ENCODE measurements at regions not wholly inside any gene's neighbourhood (a gene's known extent, or its start where the extent isn't known, plus 50 kb on each side); places are given as distances from the start of the nearest gene placed in this dataset.

DNA sequence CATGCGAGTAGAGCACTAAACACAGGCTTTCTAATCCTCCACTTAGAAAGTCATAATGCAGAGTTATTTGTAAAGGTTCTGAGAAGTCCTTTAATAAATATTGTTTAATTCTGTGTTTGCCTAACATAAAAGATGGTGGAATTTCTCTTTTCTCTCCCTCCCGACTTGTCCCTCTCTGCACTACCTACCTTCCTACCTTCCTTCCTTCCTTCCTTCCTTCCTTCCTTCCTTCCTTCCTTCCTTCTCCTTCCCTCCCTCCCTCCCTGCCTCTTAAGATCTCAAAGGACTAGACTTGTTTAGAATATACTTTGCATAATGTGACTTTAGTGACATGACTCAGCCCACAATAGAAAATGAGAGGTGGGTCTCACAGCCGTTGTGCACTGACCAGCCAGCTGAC lies 156.3 kb upstream of the TAPT1 start:
- DNase-seq (ENCODE audit: low read depth in 2 of 2), result no peak
- Histone ChIP-seq H3K27ac (ENCODE audit: insufficient read depth, low read length) (no peak overlapping the region), H4K20me1 (ENCODE audit: control insufficient read depth, extremely low read depth, insufficient read depth, low read length) (no peaks in the 10 kb centered on the region), H3K4me1 (ENCODE audit: control insufficient read depth, extremely low read depth, insufficient read depth, low read length) (no peaks in the 10 kb centered on the region), H3K4me3 (replicated peaks in 1 of 4; ENCODE audit: control extremely low read depth in 1 of 4, insufficient read depth in 1 of 4, low read depth in 3 of 4, low read length in 4 of 4) (no peak overlapping the region), H3K9ac (ENCODE audit: insufficient read depth, low read length) (no peak overlapping the region), H2AFZ (ENCODE audit: low read length) (no peak overlapping the region), H3K79me2 (ENCODE audit: control insufficient read depth, insufficient read depth, low read length) (no peaks in the 10 kb centered on the region), H3K27me3 (ENCODE audit: control insufficient read depth, insufficient read depth, low read length) (no peaks in the 10 kb centered on the region), H3K9me3 (ENCODE audit: control insufficient read depth, insufficient read depth, low read depth, low read length) (no peaks in the 10 kb centered on the region), H3K4me2 (ENCODE audit: extremely low read depth, insufficient read depth, low read length) (no peak overlapping the region), H3K36me3 (ENCODE audit: control insufficient read depth, insufficient read depth, low read length) (no peaks in the 10 kb centered on the region)
- TF ChIP-seq, protein P1, sequence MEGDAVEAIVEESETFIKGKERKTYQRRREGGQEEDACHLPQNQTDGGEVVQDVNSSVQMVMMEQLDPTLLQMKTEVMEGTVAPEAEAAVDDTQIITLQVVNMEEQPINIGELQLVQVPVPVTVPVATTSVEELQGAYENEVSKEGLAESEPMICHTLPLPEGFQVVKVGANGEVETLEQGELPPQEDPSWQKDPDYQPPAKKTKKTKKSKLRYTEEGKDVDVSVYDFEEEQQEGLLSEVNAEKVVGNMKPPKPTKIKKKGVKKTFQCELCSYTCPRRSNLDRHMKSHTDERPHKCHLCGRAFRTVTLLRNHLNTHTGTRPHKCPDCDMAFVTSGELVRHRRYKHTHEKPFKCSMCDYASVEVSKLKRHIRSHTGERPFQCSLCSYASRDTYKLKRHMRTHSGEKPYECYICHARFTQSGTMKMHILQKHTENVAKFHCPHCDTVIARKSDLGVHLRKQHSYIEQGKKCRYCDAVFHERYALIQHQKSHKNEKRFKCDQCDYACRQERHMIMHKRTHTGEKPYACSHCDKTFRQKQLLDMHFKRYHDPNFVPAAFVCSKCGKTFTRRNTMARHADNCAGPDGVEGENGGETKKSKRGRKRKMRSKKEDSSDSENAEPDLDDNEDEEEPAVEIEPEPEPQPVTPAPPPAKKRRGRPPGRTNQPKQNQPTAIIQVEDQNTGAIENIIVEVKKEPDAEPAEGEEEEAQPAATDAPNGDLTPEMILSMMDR (conservative IDR thresholded peaks at IDR 0.05 in 1 of 2, IDR thresholded peaks at IDR 0.05 in 1 of 2; ENCODE audit: low read depth in 1 of 2, low read length in 2 of 2), result no peak
- no peak for TF ChIP-seq EZH2 (IDR thresholded peaks at IDR 0.05; ENCODE audit: low read length, missing control alignments)

DNA sequence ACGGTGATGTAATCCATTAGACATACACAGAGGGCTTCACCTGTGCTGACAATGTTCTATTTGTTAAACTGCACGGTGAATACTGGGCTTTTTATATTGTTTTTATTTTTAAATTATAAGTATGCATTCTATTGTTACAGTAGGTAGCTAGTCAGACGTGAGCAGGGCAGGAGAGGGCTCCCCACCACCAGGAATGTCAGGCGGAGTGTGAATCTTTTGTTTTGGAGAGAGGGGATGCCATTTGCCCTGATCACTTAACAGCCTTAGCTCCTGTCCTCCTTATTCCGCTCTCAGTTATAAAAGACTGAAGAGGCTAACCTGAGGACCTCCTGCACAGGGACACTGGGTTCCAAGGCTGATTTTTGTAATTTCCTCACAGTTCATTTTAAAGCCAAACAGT lies 151.6 kb upstream of the TAPT1 start:
- no peak for DNase-seq (ENCODE audit: low read depth in 2 of 2)
- Histone ChIP-seq H3K9ac (ENCODE audit: insufficient read depth, low read length) (no peak overlapping the region), H3K4me2 (ENCODE audit: extremely low read depth, insufficient read depth, low read length) (no peak overlapping the region), H3K27me3 (ENCODE audit: control insufficient read depth, insufficient read depth, low read length) (no peaks in the 10 kb centered on the region), H2AFZ (ENCODE audit: low read length) (no peak overlapping the region), H3K4me1 (ENCODE audit: control insufficient read depth, extremely low read depth, insufficient read depth, low read length) (no peaks in the 10 kb centered on the region), H4K20me1 (ENCODE audit: control insufficient read depth, extremely low read depth, insufficient read depth, low read length) (no peaks in the 10 kb centered on the region), H3K4me3 (replicated peaks in 1 of 4; ENCODE audit: control extremely low read depth in 1 of 4, insufficient read depth in 1 of 4, low read depth in 3 of 4, low read length in 4 of 4) (no peak overlapping the region), H3K9me3 (ENCODE audit: control insufficient read depth, insufficient read depth, low read depth, low read length) (no peaks in the 10 kb centered on the region), H3K36me3 (ENCODE audit: control insufficient read depth, insufficient read depth, low read length) (no peaks in the 10 kb centered on the region), H3K79me2 (ENCODE audit: control insufficient read depth, insufficient read depth, low read length) (no peaks in the 10 kb centered on the region), H3K27ac (ENCODE audit: insufficient read depth, low read length) (no peak overlapping the region)
- no peak for TF ChIP-seq EZH2 (IDR thresholded peaks at IDR 0.05; ENCODE audit: low read length, missing control alignments)
- TF ChIP-seq, protein P1 (conservative IDR thresholded peaks at IDR 0.05 in 1 of 2, IDR thresholded peaks at IDR 0.05 in 1 of 2; ENCODE audit: low read depth in 1 of 2, low read length in 2 of 2), result no peak

DNA sequence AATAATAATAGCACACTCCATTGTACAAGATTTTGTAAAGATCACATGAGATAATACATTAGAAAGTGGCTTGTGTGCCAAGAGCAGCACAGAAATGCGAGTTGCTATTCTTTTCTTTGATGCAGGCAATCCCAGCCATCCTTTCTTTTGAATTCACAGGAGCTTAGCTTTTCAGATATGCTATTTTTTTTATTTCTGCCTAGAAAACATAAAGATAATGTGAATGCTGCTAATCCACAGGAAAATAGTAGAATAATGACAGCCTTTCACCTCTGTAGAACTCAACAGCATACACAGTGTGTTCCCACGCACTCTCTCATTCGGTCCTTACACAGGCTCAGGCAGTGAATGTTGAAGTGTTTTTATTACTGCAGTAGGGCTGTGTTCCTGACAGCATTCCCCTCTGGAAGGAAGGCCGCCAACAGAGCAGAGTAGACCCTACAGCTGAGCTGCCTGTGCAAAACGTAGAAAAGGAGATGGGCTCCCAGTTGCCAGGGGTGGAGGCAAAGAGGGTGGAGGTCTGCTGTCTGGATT lies 138.8 kb upstream of the TAPT1 start:
- no peaks in the 10 kb centered on the region for H3K27me3 ChIP-seq (ENCODE audit: control insufficient read depth, insufficient read depth, low read length)
- no peak overlapping the region for H2AFZ ChIP-seq (ENCODE audit: low read length)
- TF ChIP-seq, protein P1 (conservative IDR thresholded peaks at IDR 0.05 in 1 of 2, IDR thresholded peaks at IDR 0.05 in 1 of 2; ENCODE audit: low read depth in 1 of 2, low read length in 2 of 2), result no peak
- no peak for TF ChIP-seq EZH2 (IDR thresholded peaks at IDR 0.05; ENCODE audit: low read length, missing control alignments)
- H4K20me1 ChIP-seq (ENCODE audit: control insufficient read depth, extremely low read depth, insufficient read depth, low read length), result no peaks in the 10 kb centered on the region
- H3K4me2 ChIP-seq (ENCODE audit: extremely low read depth, insufficient read depth, low read length), result no peak overlapping the region
- no peak overlapping the region for H3K27ac ChIP-seq (ENCODE audit: insufficient read depth, low read length)
- no peaks in the 10 kb centered on the region for H3K36me3 ChIP-seq (ENCODE audit: control insufficient read depth, insufficient read depth, low read length)
- no peak overlapping the region for H3K9ac ChIP-seq (ENCODE audit: insufficient read depth, low read length)
- H3K79me2 ChIP-seq (ENCODE audit: control insufficient read depth, insufficient read depth, low read length), result no peaks in the 10 kb centered on the region
- H3K4me1 ChIP-seq (ENCODE audit: control insufficient read depth, extremely low read depth, insufficient read depth, low read length), result no peaks in the 10 kb centered on the region
- no peak for DNase-seq (ENCODE audit: low read depth in 2 of 2)
- H3K4me3 ChIP-seq (replicated peaks in 1 of 4; ENCODE audit: control extremely low read depth in 1 of 4, insufficient read depth in 1 of 4, low read depth in 3 of 4, low read length in 4 of 4), result no peak overlapping the region
- no peaks in the 10 kb centered on the region for H3K9me3 ChIP-seq (ENCODE audit: control insufficient read depth, insufficient read depth, low read depth, low read length)
